Mucosa of descending colon (tissue), 3 donors: ENCODE measurements at regions not wholly inside any gene's neighbourhood (a gene's known extent, or its start where the extent isn't known, plus 50 kb on each side); places are given as distances from the start of the nearest gene placed in this dataset.

Source experiments
- ATAC-seq: fragments of 200-7000 bp; cut with Tn5 transposase; one replicate; pipeline ENCODE4 v1.9.1; 2020; ENCODE audit warnings: mild to moderate bottlenecking, moderate library complexity
- DNase-seq, 3 donors: peaks; one replicate each; pipeline ENCODE4 v3.0.0-alpha.2; 2020
- H3K36me3 ChIP-seq: fragments of 200-600 bp; one replicate; pipeline ENCODE4 v1.8.0; 2021; ENCODE audit warnings: low read depth, mild to moderate bottlenecking
- H3K4me1 ChIP-seq: fragments of 200-600 bp; one replicate; pipeline ENCODE4 v1.8.0; 2021; ENCODE audit warnings: low read depth, mild to moderate bottlenecking
- H3K4me3 ChIP-seq: fragments of 200-600 bp; one replicate; pipeline ENCODE4 v1.8.0; 2021; ENCODE audit warnings: mild to moderate bottlenecking
- H3K9me3 ChIP-seq: fragments of 200-600 bp; one replicate; pipeline ENCODE4 v1.8.0; 2021; ENCODE audit warnings: mild to moderate bottlenecking
- intact Hi-C, 2 donors: fragments of 100-400 bp; cut with DNase I in 1 of 2; cut with micrococcal nuclease in 1 of 2; formaldehyde crosslinking; loops; one replicate each; pipeline versions ENCODE4 v1.11.0 to v1.11.1; 2022; cut with DNase I, micrococcal nuclease
- TF ChIP-seq, protein P1 (sequence below): fragments of 200-600 bp; IDR thresholded peaks from one replicate; pipeline ENCODE4 v1.8.0; 2022; ENCODE audit warnings: antibody characterized with exemption, mild to moderate bottlenecking
- donor health status: DM: no; HTN: no; CAD: no; lungs with moderate emphysema.
- donor health status: DM: no; HTN: no; CAD: no.
- donor health status: DM: no; HTN: yes; CAD: no.

DNA sequence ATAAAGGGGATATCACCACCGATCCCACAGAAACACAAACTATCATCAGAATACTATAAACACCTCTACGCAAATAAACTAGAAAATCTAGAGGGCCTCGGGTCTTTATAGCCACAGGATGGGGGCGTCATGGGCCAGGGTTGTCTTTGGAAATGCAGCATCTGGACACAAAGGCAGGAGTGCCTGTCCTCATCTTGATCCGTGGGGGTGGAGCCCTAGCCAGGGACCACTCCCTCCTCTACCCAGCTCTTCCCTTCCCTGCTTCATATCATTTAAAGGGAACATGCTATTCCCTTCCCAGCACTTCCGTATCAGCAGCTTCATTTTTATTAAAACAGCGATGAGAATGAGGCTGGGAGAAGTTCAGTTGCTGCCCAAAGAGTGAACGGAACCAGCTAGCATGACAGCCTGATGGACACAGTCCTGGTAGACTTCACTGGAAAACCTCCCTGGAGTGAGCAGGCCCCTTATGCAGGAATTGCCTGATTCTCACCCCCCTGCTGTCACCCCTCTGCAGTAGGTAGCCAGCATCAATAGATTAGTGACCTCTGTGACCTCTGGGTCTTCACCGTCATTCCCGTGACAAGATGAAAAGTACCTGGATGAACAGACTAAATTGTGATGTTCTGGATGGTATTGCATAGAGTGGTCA is 251.4 kb upstream of the RGS6 start:
- H3K9me3 ChIP-seq, result no peaks in the 10 kb centered on the region
- intact Hi-C loops, result no loop called here
- no peak for DNase-seq
- ATAC-seq, result no peak
- no peaks in the 10 kb centered on the region for H3K36me3 ChIP-seq
- H3K4me3 ChIP-seq, result no peak overlapping the region
- TF ChIP-seq, protein P1, sequence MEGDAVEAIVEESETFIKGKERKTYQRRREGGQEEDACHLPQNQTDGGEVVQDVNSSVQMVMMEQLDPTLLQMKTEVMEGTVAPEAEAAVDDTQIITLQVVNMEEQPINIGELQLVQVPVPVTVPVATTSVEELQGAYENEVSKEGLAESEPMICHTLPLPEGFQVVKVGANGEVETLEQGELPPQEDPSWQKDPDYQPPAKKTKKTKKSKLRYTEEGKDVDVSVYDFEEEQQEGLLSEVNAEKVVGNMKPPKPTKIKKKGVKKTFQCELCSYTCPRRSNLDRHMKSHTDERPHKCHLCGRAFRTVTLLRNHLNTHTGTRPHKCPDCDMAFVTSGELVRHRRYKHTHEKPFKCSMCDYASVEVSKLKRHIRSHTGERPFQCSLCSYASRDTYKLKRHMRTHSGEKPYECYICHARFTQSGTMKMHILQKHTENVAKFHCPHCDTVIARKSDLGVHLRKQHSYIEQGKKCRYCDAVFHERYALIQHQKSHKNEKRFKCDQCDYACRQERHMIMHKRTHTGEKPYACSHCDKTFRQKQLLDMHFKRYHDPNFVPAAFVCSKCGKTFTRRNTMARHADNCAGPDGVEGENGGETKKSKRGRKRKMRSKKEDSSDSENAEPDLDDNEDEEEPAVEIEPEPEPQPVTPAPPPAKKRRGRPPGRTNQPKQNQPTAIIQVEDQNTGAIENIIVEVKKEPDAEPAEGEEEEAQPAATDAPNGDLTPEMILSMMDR, result no peak
- no peaks in the 10 kb centered on the region for H3K4me1 ChIP-seq

- DNase-seq, result no peak
- H3K4me1 ChIP-seq, result no peaks in the 10 kb centered on the region
- H3K36me3 ChIP-seq, result no peaks in the 10 kb centered on the region
- ATAC-seq, result no peak
- TF ChIP-seq, protein P1, result no peak
- H3K4me3 ChIP-seq, result no peak overlapping the region
- no peaks in the 10 kb centered on the region for H3K9me3 ChIP-seq
- intact Hi-C loops, result no loop called here
Measured at GRCh38 chr14:71682337-71682736, 249.9 kb upstream of the RGS6 start.

- ATAC-seq, result no peak
- intact Hi-C loops, result no loop called here
- no peak overlapping the region for H3K4me3 ChIP-seq
- no peak for DNase-seq
- H3K9me3 ChIP-seq, result no peaks in the 10 kb centered on the region
- TF ChIP-seq, protein P1, result no peak
- H3K4me1 ChIP-seq, result no peaks in the 10 kb centered on the region
- no peaks in the 10 kb centered on the region for H3K36me3 ChIP-seq
Measured at GRCh38 chr14:71684323-71684722, 247.9 kb upstream of the RGS6 start.

DNA sequence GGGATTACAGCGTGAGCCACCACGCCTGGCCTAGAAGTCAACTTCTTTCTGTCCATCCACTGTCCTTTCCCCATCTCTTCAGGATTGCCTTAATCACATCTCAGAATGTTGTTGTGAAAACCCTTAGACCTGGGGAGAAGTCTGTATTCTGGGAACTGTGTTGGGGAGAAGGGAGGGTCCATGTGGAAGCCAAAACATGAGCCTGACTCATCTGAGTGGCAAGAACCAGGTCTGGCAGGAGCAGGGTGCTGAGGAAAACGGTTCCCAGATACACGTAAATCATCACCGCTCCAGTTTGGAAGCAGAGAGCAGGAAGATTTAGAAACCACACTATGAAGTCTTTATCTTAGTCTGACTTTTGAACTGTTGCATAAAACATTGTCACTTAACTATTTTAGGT is 245.6 kb upstream of the RGS6 start:
- TF ChIP-seq, protein P1, result no peak
- H3K9me3 ChIP-seq, result no peaks in the 10 kb centered on the region
- H3K4me1 ChIP-seq, result no peaks in the 10 kb centered on the region
- intact Hi-C loops, result no loop called here
- H3K36me3 ChIP-seq, result no peaks in the 10 kb centered on the region
- no peak overlapping the region for H3K4me3 ChIP-seq
- DNase-seq, result no peak
- ATAC-seq, result no peak

GRCh38 chr14:71687166-71687831 is 244.9 kb upstream of the RGS6 start:
- Histone ChIP-seq H3K9me3 (no peaks in the 10 kb centered on the region), H3K4me1 (no peaks in the 10 kb centered on the region), H3K36me3 (no peaks in the 10 kb centered on the region), H3K4me3 (no peak overlapping the region)
- intact Hi-C loops, result no loop called here
- no peak for DNase-seq
- TF ChIP-seq, protein P1, result no peak
- ATAC-seq, result no peak
